ENCODE measurements at regions not wholly inside any gene's neighbourhood (a gene's known extent, or its start where the extent isn't known, plus 50 kb on each side); places are given as distances from the start of the nearest gene placed in this dataset.
"Not testable (repeated sequence)": the region's sequence is repeated elsewhere in the genome, so short reads cannot be mapped to it uniquely, and the experiment has no call there.

- no peaks in the 10 kb centered on the region for H3K9me3 ChIP-seq (ENCODE audit: control insufficient read depth in 1 of 2, low read length in 2 of 2)
- no peaks in the 10 kb centered on the region for H3K36me3 ChIP-seq (ENCODE audit: control insufficient read depth in 1 of 2, insufficient read depth in 2 of 2, low read length in 2 of 2)
- H3K4me1 ChIP-seq (ENCODE audit: control insufficient read depth in 1 of 2, insufficient read depth in 2 of 2, low read length in 2 of 2), result no peaks in the 10 kb centered on the region
- no peak overlapping the region for H3K4me3 ChIP-seq (ENCODE audit: low read depth in 1 of 2, low read length in 2 of 2)
- H3K27ac ChIP-seq (ENCODE audit: low read depth, low read length), result no peak overlapping the region
- H3K27me3 ChIP-seq (ENCODE audit: control insufficient read depth in 1 of 2, insufficient read depth in 2 of 2, low read length in 2 of 2), result no peaks in the 10 kb centered on the region
- no peak overlapping the region for H3K9ac ChIP-seq (ENCODE audit: low read depth in 1 of 2, low read length in 2 of 2)
Measured at GRCh38 chr10:118817328-118818068, 62.7 kb upstream of the CACUL1 start.

GRCh38 chr10:118818621-118819221 is 64.0 kb upstream of the CACUL1 start:
- Histone ChIP-seq H3K27me3 (ENCODE audit: control insufficient read depth in 1 of 2, insufficient read depth in 2 of 2, low read length in 2 of 2) (no peaks in the 10 kb centered on the region), H3K9ac (ENCODE audit: low read depth in 1 of 2, low read length in 2 of 2) (no peak overlapping the region), H3K36me3 (ENCODE audit: control insufficient read depth in 1 of 2, insufficient read depth in 2 of 2, low read length in 2 of 2) (no peaks in the 10 kb centered on the region), H3K27ac (ENCODE audit: low read depth, low read length) (no peak overlapping the region), H3K4me1 (ENCODE audit: control insufficient read depth in 1 of 2, insufficient read depth in 2 of 2, low read length in 2 of 2) (no peaks in the 10 kb centered on the region), H3K9me3 (ENCODE audit: control insufficient read depth in 1 of 2, low read length in 2 of 2) (no peaks in the 10 kb centered on the region), H3K4me3 (ENCODE audit: low read depth in 1 of 2, low read length in 2 of 2) (no peak overlapping the region)

GRCh38 chr10:118820326-118821116 is 65.8 kb upstream of the CACUL1 start:
- no peaks in the 10 kb centered on the region for H3K9me3 ChIP-seq (ENCODE audit: control insufficient read depth in 1 of 2, low read length in 2 of 2)
- H3K27me3 ChIP-seq (ENCODE audit: control insufficient read depth in 1 of 2, insufficient read depth in 2 of 2, low read length in 2 of 2), result no peaks in the 10 kb centered on the region
- no peaks in the 10 kb centered on the region for H3K36me3 ChIP-seq (ENCODE audit: control insufficient read depth in 1 of 2, insufficient read depth in 2 of 2, low read length in 2 of 2)

GRCh38 chr10:118823256-118823907 is 68.6 kb upstream of the CACUL1 start:
- no peaks in the 10 kb centered on the region for H3K4me1 ChIP-seq (ENCODE audit: control insufficient read depth in 1 of 2, insufficient read depth in 2 of 2, low read length in 2 of 2)
- H3K27ac ChIP-seq (ENCODE audit: low read depth, low read length), result no peak overlapping the region
- H3K36me3 ChIP-seq (ENCODE audit: control insufficient read depth in 1 of 2, insufficient read depth in 2 of 2, low read length in 2 of 2), result no peaks in the 10 kb centered on the region
- H3K9me3 ChIP-seq (ENCODE audit: control insufficient read depth in 1 of 2, low read length in 2 of 2), result no peaks in the 10 kb centered on the region
- no peak overlapping the region for H3K9ac ChIP-seq (ENCODE audit: low read depth in 1 of 2, low read length in 2 of 2)
- no peaks in the 10 kb centered on the region for H3K27me3 ChIP-seq (ENCODE audit: control insufficient read depth in 1 of 2, insufficient read depth in 2 of 2, low read length in 2 of 2)
- H3K4me3 ChIP-seq (ENCODE audit: low read depth in 1 of 2, low read length in 2 of 2), result no peak overlapping the region

More at GRCh38 chr10:118820326-118821116, 65.8 kb upstream of the CACUL1 start:
- Histone ChIP-seq H3K27ac (ENCODE audit: low read depth, low read length) (no peak overlapping the region), H3K4me3 (ENCODE audit: low read depth in 1 of 2, low read length in 2 of 2) (no peak overlapping the region), H3K9ac (ENCODE audit: low read depth in 1 of 2, low read length in 2 of 2) (no peak overlapping the region), H3K4me1 (ENCODE audit: control insufficient read depth in 1 of 2, insufficient read depth in 2 of 2, low read length in 2 of 2) (no peaks in the 10 kb centered on the region)

- Histone ChIP-seq H3K9ac (ENCODE audit: low read depth in 1 of 2, low read length in 2 of 2) (no peak overlapping the region), H3K4me3 (ENCODE audit: low read depth in 1 of 2, low read length in 2 of 2) (no peak overlapping the region), H3K36me3 (ENCODE audit: control insufficient read depth in 1 of 2, insufficient read depth in 2 of 2, low read length in 2 of 2) (no peaks in the 10 kb centered on the region), H3K4me1 (ENCODE audit: control insufficient read depth in 1 of 2, insufficient read depth in 2 of 2, low read length in 2 of 2) (peaks cover 1% of the 10 kb centered on the region in 2 donors), H3K27me3 (ENCODE audit: control insufficient read depth in 1 of 2, insufficient read depth in 2 of 2, low read length in 2 of 2) (no peaks in the 10 kb centered on the region), H3K27ac (ENCODE audit: low read depth, low read length) (no peak overlapping the region), H3K9me3 (ENCODE audit: control insufficient read depth in 1 of 2, low read length in 2 of 2) (no peaks in the 10 kb centered on the region)
Measured at GRCh38 chr10:118827053-118827452, 72.3 kb upstream of the CACUL1 start.

GRCh38 chr10:118827466-118828155 is 72.8 kb upstream of the CACUL1 start:
- H3K27ac ChIP-seq (ENCODE audit: low read depth, low read length), result no peak overlapping the region
- H3K4me1 ChIP-seq (ENCODE audit: control insufficient read depth in 1 of 2, insufficient read depth in 2 of 2, low read length in 2 of 2), result peaks cover 5 to 7% of the 10 kb centered on the region in 2 donors
- no peaks in the 10 kb centered on the region for H3K36me3 ChIP-seq (ENCODE audit: control insufficient read depth in 1 of 2, insufficient read depth in 2 of 2, low read length in 2 of 2)
- no peak overlapping the region for H3K9ac ChIP-seq (ENCODE audit: low read depth in 1 of 2, low read length in 2 of 2)
- H3K4me3 ChIP-seq (ENCODE audit: low read depth in 1 of 2, low read length in 2 of 2), result no peak overlapping the region
- H3K9me3 ChIP-seq (ENCODE audit: control insufficient read depth in 1 of 2, low read length in 2 of 2), result no peaks in the 10 kb centered on the region
- H3K27me3 ChIP-seq (ENCODE audit: control insufficient read depth in 1 of 2, insufficient read depth in 2 of 2, low read length in 2 of 2), result no peaks in the 10 kb centered on the region

GRCh38 chr10:118832241-118832651 is 77.5 kb upstream of the CACUL1 start:
- Histone ChIP-seq H3K9ac (ENCODE audit: low read depth in 1 of 2, low read length in 2 of 2) (no peak overlapping the region), H3K4me3 (ENCODE audit: low read depth in 1 of 2, low read length in 2 of 2) (peak overlapping the region in 1 of 2 donors; percentile 16), H3K27me3 (ENCODE audit: control insufficient read depth in 1 of 2, insufficient read depth in 2 of 2, low read length in 2 of 2) (no peaks in the 10 kb centered on the region), H3K9me3 (ENCODE audit: control insufficient read depth in 1 of 2, low read length in 2 of 2) (no peaks in the 10 kb centered on the region), H3K27ac (ENCODE audit: low read depth, low read length) (no peak overlapping the region), H3K4me1 (ENCODE audit: control insufficient read depth in 1 of 2, insufficient read depth in 2 of 2, low read length in 2 of 2) (peaks cover 5 to 7% of the 10 kb centered on the region in 2 donors), H3K36me3 (ENCODE audit: control insufficient read depth in 1 of 2, insufficient read depth in 2 of 2, low read length in 2 of 2) (no peaks in the 10 kb centered on the region)

- H3K9me3 ChIP-seq (ENCODE audit: control insufficient read depth in 1 of 2, low read length in 2 of 2); H3K9ac ChIP-seq (ENCODE audit: low read depth in 1 of 2, low read length in 2 of 2): not testable (repeated sequence)
Measured at GRCh38 chr10:118834370-118834769, 79.6 kb upstream of the CACUL1 start.

GRCh38 chr10:118835682-118836326 is 81.0 kb upstream of the CACUL1 start:
- Histone ChIP-seq H3K27me3 (ENCODE audit: control insufficient read depth in 1 of 2, insufficient read depth in 2 of 2, low read length in 2 of 2) (no peaks in the 10 kb centered on the region), H3K9me3 (ENCODE audit: control insufficient read depth in 1 of 2, low read length in 2 of 2) (no peaks in the 10 kb centered on the region), H3K27ac (ENCODE audit: low read depth, low read length) (no peak overlapping the region), H3K4me3 (ENCODE audit: low read depth in 1 of 2, low read length in 2 of 2) (no peak overlapping the region), H3K9ac (ENCODE audit: low read depth in 1 of 2, low read length in 2 of 2) (no peak overlapping the region), H3K4me1 (ENCODE audit: control insufficient read depth in 1 of 2, insufficient read depth in 2 of 2, low read length in 2 of 2) (peaks cover 5 to 7% of the 10 kb centered on the region in 2 donors), H3K36me3 (ENCODE audit: control insufficient read depth in 1 of 2, insufficient read depth in 2 of 2, low read length in 2 of 2) (no peaks in the 10 kb centered on the region)

More at GRCh38 chr10:118834370-118834769, 79.6 kb upstream of the CACUL1 start:
- not testable (repeated sequence) for H3K4me3 ChIP-seq (ENCODE audit: low read depth in 1 of 2, low read length in 2 of 2); H3K27me3 ChIP-seq (ENCODE audit: control insufficient read depth in 1 of 2, insufficient read depth in 2 of 2, low read length in 2 of 2); H3K4me1 ChIP-seq (ENCODE audit: control insufficient read depth in 1 of 2, insufficient read depth in 2 of 2, low read length in 2 of 2); H3K27ac ChIP-seq (ENCODE audit: low read depth, low read length); H3K36me3 ChIP-seq (ENCODE audit: control insufficient read depth in 1 of 2, insufficient read depth in 2 of 2, low read length in 2 of 2)
